ENCODE measurements at regions not wholly inside any gene's neighbourhood (a gene's known extent, or its start where the extent isn't known, plus 50 kb on each side); places are given as distances from the start of the nearest gene placed in this dataset.

- CTCF ChIA-PET = no interaction called here
- 28% methylated on average over 1 of the region's 1 CpG for WGBS (ENCODE audit: insufficient coverage, insufficient replicate concordance, low lambda C conversion rate, missing lambda C conversion rate)
- Histone ChIP-seq H3K79me2 (ENCODE audit: control insufficient read depth, insufficient read depth, low read length) (no peaks in the 10 kb centered on the region), H3K4me3 (no peak overlapping the region), H3K9ac (ENCODE audit: control insufficient read depth, insufficient read depth, low read length) (no peak overlapping the region), H4K20me1 (ENCODE audit: control insufficient read depth, insufficient read depth) (no peaks in the 10 kb centered on the region), H3K27ac (ENCODE audit: control insufficient read depth, insufficient read depth) (no peak overlapping the region), H3K27me3 (replicated peaks in 1 of 2; ENCODE audit: control insufficient read depth in 2 of 2, insufficient read depth in 2 of 2, low read length in 1 of 2) (no peaks in the 10 kb centered on the region), H3K36me3 (ENCODE audit: control insufficient read depth in 2 of 2, insufficient read depth in 2 of 2, low read length in 1 of 2) (no peaks in the 10 kb centered on the region), H2AFZ (ENCODE audit: control insufficient read depth, low read depth, low read length) (no peak overlapping the region), H3K4me1 (ENCODE audit: control insufficient read depth, insufficient read depth, low read length) (no peaks in the 10 kb centered on the region), H3K9me3 (replicated peaks; ENCODE audit: control insufficient read depth, insufficient read depth, low read length) (no peaks in the 10 kb centered on the region), H3K4me2 (ENCODE audit: control insufficient read depth, insufficient read depth) (no peak overlapping the region)
- POLR2A ChIA-PET = no interaction called here
- DNase-seq (ENCODE audit: low read depth, low spot score) (no peak), ATAC-seq (no peak), FAIRE-seq (no peak)
- BruUV-seq (replicated peaks) = no TSS peak
- RAD21 ChIA-PET (ENCODE audit: unreplicated experiment) = no interaction called here
- SMC1A ChIA-PET (ENCODE audit: uncharacterized antibody, unreplicated experiment) = no interaction called here
- in situ Hi-C loops (cut with MboI) = no loop called here
- intact Hi-C loops (cut with micrococcal nuclease; ENCODE audit: unreplicated experiment) = no loop called here
- no peak for TF ChIP-seq CREM (IDR thresholded peaks at IDR 0.05; ENCODE audit: low read depth)
- TF ChIP-seq SMC3 (IDR thresholded peaks at IDR 0.05; ENCODE audit: borderline replicate concordance, low read length) = no peak
- no peak for TF ChIP-seq NR2C2 (IDR thresholded peaks at IDR 0.05; ENCODE audit: borderline replicate concordance, control insufficient read depth, insufficient read length, low read depth)
- no peak for TF ChIP-seq ZZZ3 (IDR thresholded peaks at IDR 0.05; ENCODE audit: control insufficient read depth, insufficient read length, low read depth)
- no peak for TF ChIP-seq NRF1 (conservative IDR thresholded peaks at IDR 0.05; ENCODE audit: low read depth, low read length)
- TF ChIP-seq PAX8 (IDR thresholded peaks at IDR 0.05) = no peak
- no peak for TF ChIP-seq ZNF217 (IDR thresholded peaks at IDR 0.05)
- TF ChIP-seq TCF3 (IDR thresholded peaks at IDR 0.05; ENCODE audit: borderline replicate concordance, insufficient read depth, low read depth, low read length) = no peak
- TF ChIP-seq KLF5 (IDR thresholded peaks at IDR 0.05; ENCODE audit: partially characterized antibody) = no peak
- no peak for TF ChIP-seq MXI1 (IDR thresholded peaks at IDR 0.05; ENCODE audit: low read depth, low read length)
- no peak for TF ChIP-seq E4F1 (IDR thresholded peaks at IDR 0.05; ENCODE audit: borderline replicate concordance, partially characterized antibody)
- TF ChIP-seq KDM1A (IDR thresholded peaks at IDR 0.05; ENCODE audit: borderline replicate concordance) = no peak
- TF ChIP-seq E2F8 (IDR thresholded peaks at IDR 0.05; ENCODE audit: low read depth, partially characterized antibody) = no peak
- TF ChIP-seq CBFB (IDR thresholded peaks at IDR 0.05; ENCODE audit: low read depth) = no peak
Observed at GRCh38 chr16:25481636-25482035, 210.1 kb upstream of the HS3ST4 start.

All from GM12878 (cell line).